T-helper 1 cell treated with Interleukin-12 subunit alpha and Interleukin-12 subunit beta and Interleukin-4 antibody, amounts not matched to agents 30 μg/mL and 1 μg/mL, for 36 hours (primary cell): ENCODE measurements at regions not wholly inside any gene's neighbourhood (a gene's known extent, or its start where the extent isn't known, plus 50 kb on each side); places are given as distances from the start of the nearest gene placed in this dataset.

Experiments used
- H3K27ac Mint-ChIP-seq: one replicate; pipeline ENCODE4 v1.8.0; 2021; ENCODE audit warnings: mild to moderate bottlenecking, mixed read lengths
- H3K27me3 Mint-ChIP-seq: one replicate; pipeline ENCODE4 v1.8.0; 2021; ENCODE audit warnings: low read depth, mixed read lengths
- H3K36me3 Mint-ChIP-seq: one replicate; pipeline ENCODE4 v1.8.0; 2021; ENCODE audit warnings: low read depth, mixed read lengths
- H3K4me1 Mint-ChIP-seq: one replicate; pipeline ENCODE4 v1.8.0; 2021; ENCODE audit warnings: low read depth, mixed read lengths
- H3K4me3 Mint-ChIP-seq: one replicate; pipeline ENCODE4 v1.8.0; 2021; ENCODE audit warnings: mild to moderate bottlenecking, moderate library complexity, mixed read lengths
- H3K9me3 Mint-ChIP-seq: one replicate; pipeline ENCODE4 v1.8.0; 2021; ENCODE audit warnings: mixed read lengths

GRCh38 chr12:125295550-125295949 lies 230.3 kb downstream of the AACS start:
- H3K27ac Mint-ChIP-seq: no peak overlapping the region
- H3K4me1 Mint-ChIP-seq: no peaks in the 10 kb centered on the region
- H3K4me3 Mint-ChIP-seq: no peak overlapping the region
- H3K27me3 Mint-ChIP-seq: peaks cover 2% of the 10 kb centered on the region
- H3K9me3 Mint-ChIP-seq: no peaks in the 10 kb centered on the region
- H3K36me3 Mint-ChIP-seq: no peaks in the 10 kb centered on the region

- Mint-ChIP-seq H3K4me1 (no peaks in the 10 kb centered on the region), H3K27me3 (no peaks in the 10 kb centered on the region), H3K36me3 (no peaks in the 10 kb centered on the region), H3K27ac (no peak overlapping the region), H3K9me3 (no peaks in the 10 kb centered on the region), H3K4me3 (no peak overlapping the region)
Measured at GRCh38 chr12:125296701-125297100, 231.5 kb downstream of the AACS start.

- no peaks in the 10 kb centered on the region for H3K27me3 Mint-ChIP-seq
- no peaks in the 10 kb centered on the region for H3K4me1 Mint-ChIP-seq
- no peak overlapping the region for H3K27ac Mint-ChIP-seq
- H3K4me3 Mint-ChIP-seq: no peak overlapping the region
- no peaks in the 10 kb centered on the region for H3K36me3 Mint-ChIP-seq
- no peaks in the 10 kb centered on the region for H3K9me3 Mint-ChIP-seq
Measured at GRCh38 chr12:125299840-125300239, 234.6 kb downstream of the AACS start.

- no peaks in the 10 kb centered on the region for H3K4me1 Mint-ChIP-seq
- H3K4me3 Mint-ChIP-seq: no peak overlapping the region
- no peaks in the 10 kb centered on the region for H3K36me3 Mint-ChIP-seq
- no peak overlapping the region for H3K27ac Mint-ChIP-seq
- H3K9me3 Mint-ChIP-seq: no peaks in the 10 kb centered on the region
- H3K27me3 Mint-ChIP-seq: no peaks in the 10 kb centered on the region
Measured at GRCh38 chr12:125300249-125300648, 235.0 kb downstream of the AACS start.

- H3K27me3 Mint-ChIP-seq: peaks cover 4% of the 10 kb centered on the region
- no peak overlapping the region for H3K27ac Mint-ChIP-seq
- no peaks in the 10 kb centered on the region for H3K9me3 Mint-ChIP-seq
- no peaks in the 10 kb centered on the region for H3K36me3 Mint-ChIP-seq
- no peaks in the 10 kb centered on the region for H3K4me1 Mint-ChIP-seq
- no peak overlapping the region for H3K4me3 Mint-ChIP-seq
Measured at GRCh38 chr12:125303337-125303736, 238.1 kb downstream of the AACS start.

GRCh38 chr12:125304029-125304428 lies 238.8 kb downstream of the AACS start:
- no peaks in the 10 kb centered on the region for H3K9me3 Mint-ChIP-seq

GRCh38 chr12:125305231-125305630 lies 240.0 kb downstream of the AACS start:
- H3K36me3 Mint-ChIP-seq: no peaks in the 10 kb centered on the region
- H3K27me3 Mint-ChIP-seq: peaks cover 4% of the 10 kb centered on the region
- H3K4me1 Mint-ChIP-seq: no peaks in the 10 kb centered on the region
- H3K9me3 Mint-ChIP-seq: no peaks in the 10 kb centered on the region
- no peak overlapping the region for H3K27ac Mint-ChIP-seq
- no peak overlapping the region for H3K4me3 Mint-ChIP-seq

More at GRCh38 chr12:125304029-125304428, 238.8 kb downstream of the AACS start:
- H3K36me3 Mint-ChIP-seq: no peaks in the 10 kb centered on the region
- no peak overlapping the region for H3K27ac Mint-ChIP-seq
- H3K4me1 Mint-ChIP-seq: no peaks in the 10 kb centered on the region
- H3K4me3 Mint-ChIP-seq: no peak overlapping the region
- peaks cover 4% of the 10 kb centered on the region for H3K27me3 Mint-ChIP-seq

- Mint-ChIP-seq H3K27me3 (peaks cover 7% of the 10 kb centered on the region), H3K36me3 (no peaks in the 10 kb centered on the region), H3K4me1 (no peaks in the 10 kb centered on the region), H3K27ac (no peak overlapping the region), H3K4me3 (no peak overlapping the region), H3K9me3 (no peaks in the 10 kb centered on the region)
Measured at GRCh38 chr12:125310461-125310860, 245.2 kb downstream of the AACS start.

- H3K36me3 Mint-ChIP-seq: no peaks in the 10 kb centered on the region
- no peak overlapping the region for H3K27ac Mint-ChIP-seq
- no peaks in the 10 kb centered on the region for H3K4me1 Mint-ChIP-seq
- H3K27me3 Mint-ChIP-seq: peaks cover 7% of the 10 kb centered on the region
- no peak overlapping the region for H3K4me3 Mint-ChIP-seq
- H3K9me3 Mint-ChIP-seq: no peaks in the 10 kb centered on the region
Measured at GRCh38 chr12:125311050-125311449, 245.8 kb downstream of the AACS start.

GRCh38 chr12:125312471-125312870 lies 247.2 kb downstream of the AACS start:
- Mint-ChIP-seq H3K4me1 (no peaks in the 10 kb centered on the region), H3K27ac (no peak overlapping the region), H3K36me3 (no peaks in the 10 kb centered on the region), H3K4me3 (no peak overlapping the region), H3K27me3 (peaks cover 3% of the 10 kb centered on the region), H3K9me3 (no peaks in the 10 kb centered on the region)

GRCh38 chr12:125314051-125314755 lies 249.0 kb downstream of the AACS start:
- Mint-ChIP-seq H3K4me1 (no peaks in the 10 kb centered on the region), H3K4me3 (no peak overlapping the region), H3K27ac (no peak overlapping the region), H3K36me3 (no peaks in the 10 kb centered on the region), H3K9me3 (no peaks in the 10 kb centered on the region), H3K27me3 (peaks cover 3% of the 10 kb centered on the region)

GRCh38 chr12:125315771-125316170 lies 250.5 kb downstream of the AACS start:
- Mint-ChIP-seq H3K27ac (no peak overlapping the region), H3K36me3 (no peaks in the 10 kb centered on the region), H3K4me1 (no peaks in the 10 kb centered on the region), H3K4me3 (no peak overlapping the region), H3K9me3 (no peaks in the 10 kb centered on the region), H3K27me3 (peaks cover 3% of the 10 kb centered on the region)

GRCh38 chr12:125320177-125320576 lies 254.9 kb downstream of the AACS start:
- H3K9me3 Mint-ChIP-seq: no peaks in the 10 kb centered on the region
- no peak overlapping the region for H3K27ac Mint-ChIP-seq
- H3K4me1 Mint-ChIP-seq: no peaks in the 10 kb centered on the region
- H3K4me3 Mint-ChIP-seq: no peak overlapping the region
- H3K36me3 Mint-ChIP-seq: no peaks in the 10 kb centered on the region
- no peaks in the 10 kb centered on the region for H3K27me3 Mint-ChIP-seq

GRCh38 chr12:125324861-125325490 lies 259.7 kb downstream of the AACS start:
- Mint-ChIP-seq H3K9me3 (no peaks in the 10 kb centered on the region), H3K36me3 (no peaks in the 10 kb centered on the region), H3K4me1 (no peaks in the 10 kb centered on the region), H3K27ac (no peak overlapping the region), H3K4me3 (no peak overlapping the region), H3K27me3 (no peaks in the 10 kb centered on the region)

GRCh38 chr12:125329239-125330102 lies 264.2 kb downstream of the AACS start:
- Mint-ChIP-seq H3K27ac (no peak overlapping the region), H3K27me3 (peaks cover 13% of the 10 kb centered on the region), H3K4me3 (no peak overlapping the region), H3K9me3 (no peaks in the 10 kb centered on the region), H3K36me3 (no peaks in the 10 kb centered on the region), H3K4me1 (no peaks in the 10 kb centered on the region)
